SK-N-SH treated with all-trans-retinoic acid at 6 μM for 48 hours (cell line): ENCODE measurements at regions not wholly inside any gene's neighbourhood (a gene's known extent, or its start where the extent isn't known, plus 50 kb on each side); places are given as distances from the start of the nearest gene placed in this dataset.

ENCODE experiments used
- CSRNP3 ChIP-seq: fragments of 250-450 bp; sonication (Bioruptor Pico); IDR thresholded peaks from 2 replicates; pipeline ENCODE4 v1.5.1; 2021; ENCODE audit warnings: mild to moderate bottlenecking, moderate library complexity
- OSR1 ChIP-seq: fragments of 250-450 bp; sonication (Bioruptor Pico); IDR thresholded peaks from 2 replicates; pipeline ENCODE4 v1.8.0; 2022; ENCODE audit warnings: moderate library complexity, mild to moderate bottlenecking, inconsistent platforms
- TOX ChIP-seq: fragments of 250-450 bp; sonication (Bioruptor Pico); IDR thresholded peaks from 2 replicates; pipeline ENCODE4 v1.8.0; 2021; ENCODE audit warnings: mild to moderate bottlenecking, moderate library complexity, borderline replicate concordance
- ZNF565 ChIP-seq: fragments of 450-650 bp; formaldehyde crosslinking; conservative IDR thresholded peaks from 2 replicates; pipeline ENCODE4 v1.5.0; 2020; ENCODE audit warnings: low read depth, mild to moderate bottlenecking, moderate library complexity
- ZNF8 ChIP-seq: fragments of 450-650 bp; formaldehyde crosslinking; IDR thresholded peaks from 2 replicates; pipeline ENCODE4 v1.5.0; 2020; ENCODE audit warnings: mild to moderate bottlenecking, moderate library complexity
- TF ChIP-seq, protein P1 (sequence below): fragments of 250-450 bp; sonication (Bioruptor Pico); IDR thresholded peaks from 2 replicates; pipeline ENCODE4 v1.8.0; 2020; ENCODE audit warnings: mild to moderate bottlenecking, moderate library complexity, borderline replicate concordance

DNA sequence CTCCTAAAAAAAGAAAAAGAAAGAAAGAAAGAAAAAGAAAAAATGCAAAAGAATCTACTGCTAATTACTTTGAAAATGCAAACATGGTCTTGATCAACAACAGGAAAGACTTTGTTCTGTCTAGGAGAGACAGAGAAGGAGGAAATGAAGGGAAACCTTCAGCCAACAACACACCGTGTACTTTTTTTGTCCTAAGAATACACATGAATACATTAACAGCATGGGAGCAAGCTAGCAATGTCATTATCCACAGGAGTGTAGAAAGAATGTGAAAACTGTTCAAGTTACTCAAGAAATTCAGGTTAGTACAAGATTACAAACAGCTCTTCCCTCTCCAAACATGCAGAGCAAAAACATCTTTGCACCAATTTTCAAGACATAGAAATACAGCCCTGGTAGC is 326.3 kb downstream of the UBE3D start:
- no peak for TF ChIP-seq OSR1 (CRISPR knock-in tag)
- TF ChIP-seq ZNF565 = no peak
- TF ChIP-seq, protein P1, sequence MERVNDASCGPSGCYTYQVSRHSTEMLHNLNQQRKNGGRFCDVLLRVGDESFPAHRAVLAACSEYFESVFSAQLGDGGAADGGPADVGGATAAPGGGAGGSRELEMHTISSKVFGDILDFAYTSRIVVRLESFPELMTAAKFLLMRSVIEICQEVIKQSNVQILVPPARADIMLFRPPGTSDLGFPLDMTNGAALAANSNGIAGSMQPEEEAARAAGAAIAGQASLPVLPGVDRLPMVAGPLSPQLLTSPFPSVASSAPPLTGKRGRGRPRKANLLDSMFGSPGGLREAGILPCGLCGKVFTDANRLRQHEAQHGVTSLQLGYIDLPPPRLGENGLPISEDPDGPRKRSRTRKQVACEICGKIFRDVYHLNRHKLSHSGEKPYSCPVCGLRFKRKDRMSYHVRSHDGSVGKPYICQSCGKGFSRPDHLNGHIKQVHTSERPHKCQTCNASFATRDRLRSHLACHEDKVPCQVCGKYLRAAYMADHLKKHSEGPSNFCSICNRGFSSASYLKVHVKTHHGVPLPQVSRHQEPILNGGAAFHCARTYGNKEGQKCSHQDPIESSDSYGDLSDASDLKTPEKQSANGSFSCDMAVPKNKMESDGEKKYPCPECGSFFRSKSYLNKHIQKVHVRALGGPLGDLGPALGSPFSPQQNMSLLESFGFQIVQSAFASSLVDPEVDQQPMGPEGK (CRISPR knock-in tag) = no peak
- no peak for TF ChIP-seq TOX
- TF ChIP-seq CSRNP3 (CRISPR knock-in tag) = no peak
- TF ChIP-seq ZNF8 (CRISPR knock-in tag) = no peak
